GM19351 (cell line): ENCODE measurements at regions not wholly inside any gene's neighbourhood (a gene's known extent, or its start where the extent isn't known, plus 50 kb on each side); places are given as distances from the start of the nearest gene placed in this dataset.
A peak's percentile ranks its signal among the peaks of the same experiment; 100 is the strongest.
"Not testable (repeated sequence)": the region's sequence is repeated elsewhere in the genome, so short reads cannot be mapped to it uniquely, and the experiment has no call there.

Source experiments
- ATAC-seq: cut with Tn5 transposase; IDR thresholded peaks from one replicate; pipeline ENCODE4 v1.9.1; 2021; ENCODE audit warnings: mild to moderate bottlenecking, moderate library complexity; ENCODE audit not compliant: unreplicated experiment

- ATAC-seq, result no peak
Measured at GRCh38 chr2:183773775-183774174, 649.5 kb downstream of the NUP35 start.

DNA sequence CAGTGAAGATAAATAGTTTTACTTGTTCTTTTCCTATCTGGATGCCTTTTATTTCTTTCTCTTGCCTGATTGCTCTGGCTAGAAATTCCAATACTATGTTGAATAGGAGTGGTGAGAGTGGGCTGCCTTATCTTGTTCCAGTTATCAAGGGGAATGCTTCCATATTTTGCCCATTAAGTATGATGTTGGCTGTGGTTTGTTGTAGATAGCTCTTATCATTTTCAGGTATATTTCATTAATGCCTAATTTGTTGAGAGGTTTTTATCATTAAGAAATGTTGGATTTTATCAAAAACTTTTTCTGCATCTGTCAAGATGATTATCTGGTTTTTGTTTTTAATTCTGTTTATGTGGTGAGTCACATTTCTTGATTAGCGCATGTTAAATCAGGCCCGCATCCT, 655.8 kb downstream of the NUP35 start:
- no peak for ATAC-seq

DNA sequence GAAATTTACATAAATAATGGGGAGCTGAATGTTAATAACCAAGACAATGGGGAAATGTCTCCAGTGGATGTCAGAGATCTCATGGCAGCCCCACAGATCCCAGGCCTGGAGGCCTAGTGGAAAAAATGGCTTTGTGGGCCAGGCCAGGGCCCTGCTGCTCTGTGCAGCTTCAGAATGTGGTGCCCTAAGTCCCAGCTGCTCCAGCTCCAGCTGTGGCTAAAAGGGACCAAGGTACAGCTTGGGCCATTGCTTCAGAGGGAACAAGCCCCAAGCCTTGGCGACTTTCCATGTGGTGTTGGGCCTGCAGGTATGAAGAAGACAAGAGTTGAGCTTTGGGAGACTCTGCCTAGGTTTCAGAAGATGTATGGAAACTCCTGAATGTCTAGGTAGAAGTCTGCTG, 658.2 kb downstream of the NUP35 start:
- ATAC-seq, result no peak

DNA sequence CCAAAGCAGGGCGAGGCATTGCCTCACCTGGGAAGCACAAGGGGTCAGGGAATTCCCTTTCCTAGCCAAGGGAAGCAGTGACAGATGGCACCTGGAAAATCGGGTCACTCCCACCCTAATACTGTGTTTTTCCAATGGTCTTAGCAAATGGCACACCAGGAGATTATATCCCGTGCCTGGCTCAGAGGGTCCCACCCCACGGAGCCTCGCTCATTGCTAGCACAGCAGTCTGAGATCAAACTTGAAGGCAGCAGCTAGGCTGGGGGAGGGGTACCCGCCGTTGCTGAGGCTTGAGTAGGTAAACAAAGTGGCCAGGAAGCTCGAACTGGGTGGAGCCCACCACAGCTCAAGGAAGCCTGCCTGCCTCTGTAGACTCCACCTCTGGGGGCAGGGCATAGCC, 664.6 kb downstream of the NUP35 start:
- ATAC-seq, result not testable (repeated sequence)

- not testable (repeated sequence) for ATAC-seq
Measured at GRCh38 chr2:183792165-183792924, 668.1 kb downstream of the NUP35 start.

DNA sequence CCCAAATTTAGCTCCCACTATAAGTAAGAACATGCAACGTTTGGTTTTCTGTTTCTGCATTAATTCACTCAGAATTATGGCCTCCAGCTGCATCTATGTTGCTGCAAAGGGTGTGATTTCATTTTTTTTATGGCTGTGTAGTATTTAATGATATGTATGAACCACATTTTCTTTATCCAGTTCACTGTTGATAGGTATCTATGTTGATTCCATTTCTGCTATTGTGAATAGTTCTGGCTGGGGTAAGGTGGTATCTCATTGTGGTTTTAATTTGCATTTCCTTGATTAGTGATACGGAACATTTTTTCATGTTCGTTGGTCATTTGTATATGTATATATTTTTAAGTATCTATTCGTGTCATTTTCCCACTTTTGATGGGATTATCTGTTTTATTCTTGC, 674.3 kb downstream of the NUP35 start:
- ATAC-seq, result peak; percentile 66

- no peak for ATAC-seq
Measured at GRCh38 chr2:183799761-183800160, 675.5 kb downstream of the NUP35 start.

GRCh38 chr2:183803596-183803995, 679.4 kb downstream of the NUP35 start:
- no peak for ATAC-seq

DNA sequence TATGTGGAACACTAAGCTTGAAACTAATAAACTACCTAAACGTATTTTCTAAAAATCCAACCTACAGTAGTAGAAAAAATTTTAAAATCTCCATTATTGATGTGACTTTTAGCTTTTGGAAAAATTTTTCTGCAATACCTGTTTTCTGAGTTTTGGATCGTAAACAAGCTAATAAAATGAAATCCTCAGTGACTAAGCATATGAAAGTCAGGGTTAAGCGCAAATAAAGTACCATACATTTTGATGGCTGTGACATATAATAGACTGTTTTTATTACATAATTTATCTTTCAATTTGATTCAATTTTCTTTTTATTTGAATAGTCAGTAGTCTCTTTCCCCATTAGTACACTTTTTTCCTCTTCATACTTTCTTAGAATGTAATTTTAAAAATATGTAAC, 683.6 kb downstream of the NUP35 start:
- ATAC-seq, result no peak

- ATAC-seq, result no peak
Measured at GRCh38 chr2:183809404-183809803, 685.2 kb downstream of the NUP35 start.

- ATAC-seq, result no peak
Measured at GRCh38 chr2:183811281-183811680, 687.0 kb downstream of the NUP35 start.

DNA sequence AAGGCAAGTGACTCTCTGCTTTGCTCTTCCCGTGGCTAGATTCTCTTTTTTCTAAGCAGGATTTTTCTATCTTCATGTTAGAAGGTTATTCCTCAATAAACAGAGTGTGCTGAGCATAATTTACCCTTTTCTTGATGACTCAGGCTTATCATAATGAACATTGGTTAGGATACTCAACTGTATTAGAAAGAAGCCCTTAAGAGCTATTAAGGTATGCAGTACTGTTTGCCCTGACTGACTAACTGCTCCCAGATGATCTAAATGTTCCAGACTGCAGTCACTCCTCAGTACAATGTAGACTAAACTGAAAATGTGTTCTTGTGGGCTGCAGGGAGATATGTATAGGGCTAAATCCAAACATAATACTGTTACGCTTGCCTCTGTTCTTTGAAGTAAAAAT, 687.8 kb downstream of the NUP35 start:
- no peak for ATAC-seq

- ATAC-seq, result no peak
Measured at GRCh38 chr2:183825710-183826109, 701.5 kb downstream of the NUP35 start.

DNA sequence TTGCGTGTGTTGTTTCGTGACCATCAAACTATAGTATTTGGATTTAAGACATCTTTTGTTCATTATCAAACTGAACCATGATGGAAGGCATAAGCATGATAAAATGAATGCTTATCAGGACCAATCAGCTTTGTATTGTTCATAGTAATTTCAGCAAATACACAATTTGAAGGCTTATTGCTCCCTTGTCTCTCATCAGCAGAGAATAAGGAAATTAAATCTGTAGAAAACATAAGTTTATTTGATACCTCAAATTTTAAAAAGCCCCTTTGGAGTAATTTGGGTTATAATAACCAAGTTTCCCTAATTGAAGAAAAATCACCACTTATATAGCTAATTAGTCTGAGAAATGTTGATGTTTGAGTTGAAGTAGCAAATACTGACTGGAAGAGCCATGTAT, 705.7 kb downstream of the NUP35 start:
- ATAC-seq, result no peak

GRCh38 chr2:183837157-183837556, 712.9 kb downstream of the NUP35 start:
- ATAC-seq, result no peak

DNA sequence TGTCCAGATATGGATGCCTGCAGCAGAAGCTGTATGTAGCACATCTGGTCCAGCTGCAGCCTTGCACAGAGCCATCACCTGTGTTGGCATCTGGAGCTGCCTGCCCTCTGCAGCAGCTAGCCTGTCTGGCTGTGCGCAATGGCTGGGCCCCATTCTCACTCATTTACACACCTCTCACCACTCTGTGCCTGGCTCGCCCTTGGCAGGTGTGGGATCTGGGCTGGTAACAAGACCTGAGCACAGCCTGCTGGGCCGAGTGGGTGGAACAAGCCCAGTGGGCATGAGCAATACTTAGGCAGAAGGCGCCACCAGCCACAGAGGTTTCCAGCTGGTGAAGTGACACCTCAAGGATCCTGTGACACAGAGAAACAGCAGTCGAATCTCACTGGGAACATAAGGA, 714.1 kb downstream of the NUP35 start:
- ATAC-seq, result no peak

- no peak for ATAC-seq
Measured at GRCh38 chr2:183840061-183840584, 715.9 kb downstream of the NUP35 start.

DNA sequence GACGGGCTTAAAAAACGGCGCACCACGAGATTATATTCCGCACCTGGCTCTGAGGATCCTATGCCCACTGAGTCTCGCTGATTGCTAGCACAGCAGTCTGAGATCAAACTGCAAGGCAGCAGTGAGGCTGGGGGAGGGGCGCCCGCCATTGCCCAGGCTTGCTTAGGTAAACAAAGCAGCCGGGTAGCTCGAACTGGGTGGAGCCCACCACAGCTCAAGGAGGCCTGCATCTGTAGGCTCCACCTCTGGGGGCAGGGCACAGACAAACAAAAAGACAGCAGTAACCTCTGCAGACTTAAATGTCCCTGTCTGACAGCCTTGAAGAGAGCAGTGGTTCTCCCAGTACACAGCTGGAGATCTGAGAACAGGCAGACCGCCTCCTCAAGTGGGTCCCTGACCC, 725.6 kb downstream of the NUP35 start:
- not testable (repeated sequence) for ATAC-seq

DNA sequence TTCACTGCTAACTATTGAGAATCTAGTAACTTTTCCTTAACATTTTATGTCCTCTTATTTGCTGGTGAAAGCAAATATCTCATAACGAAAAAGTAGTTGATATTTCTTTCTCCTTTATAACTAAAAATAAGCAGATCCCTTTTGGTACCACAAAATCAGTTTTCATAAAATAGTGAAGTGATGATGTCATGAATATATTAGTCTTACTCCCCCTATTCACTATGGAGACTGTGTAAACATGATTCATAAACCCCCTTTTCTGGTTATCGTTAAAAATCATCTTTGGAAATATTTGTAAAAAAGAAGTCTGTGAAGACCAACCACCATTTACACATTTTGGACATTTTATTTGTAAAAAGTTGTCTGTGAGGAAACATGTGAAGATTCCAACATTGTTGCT, 734.9 kb downstream of the NUP35 start:
- no peak for ATAC-seq

DNA sequence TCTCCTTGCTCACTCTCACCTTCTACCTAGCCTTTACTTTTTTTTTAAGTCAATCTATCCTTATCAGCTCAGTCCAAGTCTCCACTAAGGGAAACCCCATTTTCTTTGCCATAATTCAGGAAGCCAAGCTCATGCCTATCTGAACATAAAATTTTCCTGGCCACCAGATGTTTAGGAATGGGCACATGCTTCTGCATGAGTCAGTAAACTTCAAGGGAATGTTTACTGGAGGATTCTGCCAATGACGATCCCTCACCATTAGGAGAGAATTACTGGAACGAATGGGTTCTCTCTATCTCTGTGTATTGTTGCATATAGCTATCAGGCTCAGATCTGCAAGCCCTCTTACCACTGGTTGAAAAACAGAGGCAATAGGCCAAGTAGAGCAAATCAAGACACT, 731.7 kb upstream of the ZNF804A start:
- ATAC-seq, result no peak

- ATAC-seq, result no peak
Measured at GRCh38 chr2:183867206-183867605, 731.1 kb upstream of the ZNF804A start.

- ATAC-seq, result no peak
Measured at GRCh38 chr2:183868153-183868552, 730.2 kb upstream of the ZNF804A start.

DNA sequence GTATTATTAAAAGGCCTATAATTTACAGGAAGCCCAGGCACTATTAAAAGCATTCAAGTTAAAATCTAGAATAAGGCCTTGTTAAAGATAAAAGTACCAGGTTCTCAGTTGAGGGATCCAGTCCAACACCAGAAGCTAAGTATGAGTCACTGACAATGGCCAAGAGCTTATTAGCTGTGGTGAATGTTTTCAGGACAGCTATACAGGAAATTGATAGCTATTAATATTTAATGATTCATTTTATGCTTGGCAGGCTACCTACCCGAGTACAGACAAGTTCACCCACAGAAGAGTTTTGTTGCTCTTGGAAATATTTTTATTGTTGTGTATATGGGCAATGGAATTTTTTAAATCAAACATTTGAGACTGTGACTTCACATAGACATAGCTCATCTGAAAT, 729.6 kb upstream of the ZNF804A start:
- ATAC-seq, result peak; percentile 43
